ENCODE measurements at regions not wholly inside any gene's neighbourhood (a gene's known extent, or its start where the extent isn't known, plus 50 kb on each side); places are given as distances from the start of the nearest gene placed in this dataset.
"Not testable (repeated sequence)": the region's sequence is repeated elsewhere in the genome, so short reads cannot be mapped to it uniquely, and the experiment has no call there.

DNA sequence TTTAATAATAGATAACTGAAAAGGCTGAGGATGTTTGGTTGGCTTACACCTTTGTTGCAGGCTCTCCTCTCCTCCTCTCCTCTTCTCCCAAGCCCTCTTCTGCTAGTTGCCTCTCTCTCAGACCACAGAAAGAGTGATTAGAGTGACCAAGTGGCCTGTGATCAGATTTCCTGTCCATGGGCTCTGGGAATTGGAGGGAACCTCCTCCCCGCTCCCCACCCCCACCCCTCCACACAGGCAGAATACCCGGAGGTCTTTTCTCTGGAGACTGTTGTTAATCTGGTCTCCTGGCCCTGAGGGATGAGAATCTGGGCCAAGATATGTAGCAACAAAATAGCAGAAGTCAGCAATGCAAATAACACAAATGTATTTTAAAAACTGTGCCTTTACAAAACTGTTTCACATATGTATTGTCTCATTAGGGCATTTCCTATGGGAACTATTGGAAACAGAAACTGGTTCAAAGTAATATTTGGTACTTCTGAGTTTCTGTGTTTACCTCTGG, 361.3 kb downstream of the NR2F1-AS1 start:
- Histone ChIP-seq H3K4me3 (ENCODE audit: low read length) (no peak overlapping the region), H3K9ac (ENCODE audit: low read length) (no peak overlapping the region), H3K36me3 (ENCODE audit: control insufficient read depth, insufficient read depth, low read length, severe bottlenecking) (no peaks in the 10 kb centered on the region), H3K9me3 (ENCODE audit: control insufficient read depth, low read length) (no peaks in the 10 kb centered on the region), H3K27me3 (replicated peaks; ENCODE audit: control insufficient read depth, insufficient read depth, low read length) (no peaks in the 10 kb centered on the region), H3K4me1 (ENCODE audit: control insufficient read depth, insufficient read depth, low read length) (peaks cover 10% of the 10 kb centered on the region)
- DNase-seq (ENCODE audit: low read depth) = peak; percentile 53

DNA sequence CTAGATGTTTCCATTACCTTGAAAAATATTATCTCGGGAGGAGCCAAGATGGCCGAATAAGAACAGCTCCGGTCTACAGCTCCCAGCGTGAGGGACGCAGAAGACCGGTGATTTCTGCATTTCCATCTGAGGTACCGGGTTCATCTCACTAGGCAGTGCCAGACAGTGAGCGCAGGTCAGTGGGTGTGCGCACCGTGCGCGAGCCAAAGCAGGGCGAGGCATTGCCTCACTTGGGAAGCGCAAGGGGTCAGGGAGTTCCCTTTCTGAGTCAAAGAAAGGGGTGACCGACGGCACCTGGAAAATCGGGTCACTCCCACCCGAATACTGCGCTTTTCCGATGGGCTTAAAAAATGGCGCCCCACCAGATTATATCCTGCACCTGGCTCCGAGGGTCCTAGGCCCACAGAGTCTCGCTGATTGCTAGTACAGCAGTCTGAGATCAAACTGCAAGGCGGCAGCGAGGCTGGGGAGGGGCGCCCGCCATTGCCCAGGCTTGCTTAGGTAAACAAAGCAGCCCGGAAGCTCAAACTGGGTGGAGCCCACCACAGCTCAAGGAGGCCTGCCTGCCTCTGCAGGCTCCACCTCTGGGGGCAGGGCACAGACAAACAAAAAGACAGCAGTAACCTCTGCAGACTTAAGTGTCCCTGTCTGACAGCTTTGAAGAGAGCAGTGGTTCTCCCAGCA, 367.8 kb downstream of the NR2F1-AS1 start:
- H3K4me3 ChIP-seq (ENCODE audit: low read length); H3K27me3 ChIP-seq (replicated peaks; ENCODE audit: control insufficient read depth, insufficient read depth, low read length); DNase-seq (ENCODE audit: low read depth); H3K9me3 ChIP-seq (ENCODE audit: control insufficient read depth, low read length); H3K9ac ChIP-seq (ENCODE audit: low read length); H3K36me3 ChIP-seq (ENCODE audit: control insufficient read depth, insufficient read depth, low read length, severe bottlenecking); H3K4me1 ChIP-seq (ENCODE audit: control insufficient read depth, insufficient read depth, low read length): not testable (repeated sequence)

DNA sequence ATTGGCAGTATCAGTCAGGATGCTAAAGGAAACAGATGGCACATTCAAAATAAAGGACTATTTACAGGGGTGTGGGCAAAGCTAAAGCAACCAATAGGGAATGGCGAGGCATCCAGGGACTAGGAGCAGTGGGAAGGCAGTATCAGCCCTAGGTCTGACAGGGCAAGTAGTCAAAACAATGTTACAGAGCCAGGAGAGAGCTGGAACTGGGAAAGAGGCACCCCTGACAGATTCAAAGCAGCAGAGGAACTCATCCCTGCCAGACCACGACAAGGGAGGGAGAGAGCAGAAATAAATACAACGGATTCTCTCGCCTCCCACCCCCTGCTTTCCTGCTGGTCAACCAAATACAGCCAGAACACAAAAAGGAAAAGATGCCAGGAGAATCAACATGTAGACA, 371.5 kb downstream of the NR2F1-AS1 start:
- Histone ChIP-seq H3K4me1 (ENCODE audit: control insufficient read depth, insufficient read depth, low read length) (peaks cover 20% of the 10 kb centered on the region), H3K9ac (ENCODE audit: low read length) (no peak overlapping the region), H3K27me3 (replicated peaks; ENCODE audit: control insufficient read depth, insufficient read depth, low read length) (no peaks in the 10 kb centered on the region), H3K9me3 (ENCODE audit: control insufficient read depth, low read length) (no peaks in the 10 kb centered on the region), H3K4me3 (ENCODE audit: low read length) (no peak overlapping the region), H3K36me3 (ENCODE audit: control insufficient read depth, insufficient read depth, low read length, severe bottlenecking) (no peaks in the 10 kb centered on the region)
- no peak for DNase-seq (ENCODE audit: low read depth)

DNA sequence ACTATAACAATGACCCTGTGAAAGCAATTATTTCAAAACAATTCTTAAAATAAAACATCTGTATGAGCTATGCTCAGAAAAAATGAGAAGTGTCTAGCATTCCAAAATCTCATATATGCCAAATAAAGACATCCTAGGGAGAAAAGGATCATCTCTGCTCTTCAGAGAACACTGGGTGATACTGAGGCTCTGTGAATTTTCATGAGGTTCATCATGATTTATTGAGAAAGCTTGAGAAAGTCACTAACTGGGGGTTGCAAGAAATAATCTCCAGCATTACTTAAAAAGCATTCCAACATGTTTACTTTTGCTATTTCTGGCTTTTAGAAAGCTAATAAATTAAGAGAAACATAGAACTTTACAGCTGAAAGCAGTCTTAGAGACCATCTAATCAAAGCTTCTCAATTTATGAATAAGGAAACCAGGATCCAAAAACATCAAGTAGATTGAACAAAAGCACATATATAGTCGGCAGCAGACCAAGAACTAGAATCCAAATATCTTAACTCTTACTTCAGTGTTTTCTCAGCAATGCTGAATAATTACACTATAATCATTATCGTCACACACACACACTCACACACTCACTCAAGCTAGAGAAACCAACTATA, 372.8 kb downstream of the NR2F1-AS1 start:
- H3K36me3 ChIP-seq (ENCODE audit: control insufficient read depth, insufficient read depth, low read length, severe bottlenecking) = no peaks in the 10 kb centered on the region
- H3K4me1 ChIP-seq (ENCODE audit: control insufficient read depth, insufficient read depth, low read length) = peaks cover 20% of the 10 kb centered on the region
- peak overlapping the region; percentile 13 for H3K4me3 ChIP-seq (ENCODE audit: low read length)
- no peaks in the 10 kb centered on the region for H3K27me3 ChIP-seq (replicated peaks; ENCODE audit: control insufficient read depth, insufficient read depth, low read length)
- H3K9me3 ChIP-seq (ENCODE audit: control insufficient read depth, low read length) = no peaks in the 10 kb centered on the region
- peak overlapping the region; percentile 48 for H3K9ac ChIP-seq (ENCODE audit: low read length)
- peak; percentile 64 for DNase-seq (ENCODE audit: low read depth)

DNA sequence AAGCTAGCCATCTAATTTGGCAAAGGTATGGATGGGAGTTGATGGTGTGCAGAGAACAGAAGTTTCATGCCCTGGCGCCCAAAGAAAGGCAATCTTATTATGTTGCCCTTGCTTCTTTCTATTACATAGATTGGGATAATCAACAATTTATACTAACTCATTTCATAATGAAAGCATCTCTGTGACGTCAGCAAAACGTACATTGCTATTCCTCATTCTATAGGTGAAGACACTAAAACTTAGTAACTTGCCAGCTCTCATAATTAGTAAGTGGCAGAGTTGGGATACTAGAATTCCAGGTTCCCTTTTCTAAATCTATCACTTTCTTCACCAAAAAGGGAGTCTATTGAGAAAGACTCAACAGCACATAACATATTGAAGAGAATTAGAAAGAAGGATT, 374.8 kb downstream of the NR2F1-AS1 start:
- H3K4me1 ChIP-seq (ENCODE audit: control insufficient read depth, insufficient read depth, low read length) = peaks cover 20% of the 10 kb centered on the region
- no peaks in the 10 kb centered on the region for H3K27me3 ChIP-seq (replicated peaks; ENCODE audit: control insufficient read depth, insufficient read depth, low read length)
- no peak overlapping the region for H3K9ac ChIP-seq (ENCODE audit: low read length)
- no peaks in the 10 kb centered on the region for H3K9me3 ChIP-seq (ENCODE audit: control insufficient read depth, low read length)
- H3K4me3 ChIP-seq (ENCODE audit: low read length) = no peak overlapping the region
- no peak for DNase-seq (ENCODE audit: low read depth)
- no peaks in the 10 kb centered on the region for H3K36me3 ChIP-seq (ENCODE audit: control insufficient read depth, insufficient read depth, low read length, severe bottlenecking)

DNA sequence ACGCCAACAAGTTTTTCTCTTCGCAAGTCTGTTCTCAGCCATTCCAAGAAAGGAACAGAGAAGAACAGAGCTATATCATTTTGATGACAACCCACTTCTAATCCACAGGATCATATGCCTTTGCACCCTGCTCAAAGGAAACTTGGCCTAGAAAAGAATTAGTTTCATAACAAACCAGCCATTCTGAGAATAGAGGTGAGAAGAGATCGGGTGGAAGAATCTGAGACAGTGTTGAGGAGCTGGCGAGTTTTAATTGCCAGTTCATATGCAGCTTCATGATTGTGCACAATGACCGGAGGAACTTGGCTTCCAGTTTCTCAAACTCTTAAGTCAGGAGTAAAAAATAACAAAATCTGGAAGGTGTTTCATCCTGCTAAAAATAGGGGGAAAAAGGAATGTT, 380.0 kb downstream of the NR2F1-AS1 start:
- no peak for DNase-seq (ENCODE audit: low read depth)
- Histone ChIP-seq H3K36me3 (ENCODE audit: control insufficient read depth, insufficient read depth, low read length, severe bottlenecking) (no peaks in the 10 kb centered on the region), H3K9ac (ENCODE audit: low read length) (no peak overlapping the region), H3K27me3 (replicated peaks; ENCODE audit: control insufficient read depth, insufficient read depth, low read length) (no peaks in the 10 kb centered on the region), H3K4me3 (ENCODE audit: low read length) (no peak overlapping the region), H3K4me1 (ENCODE audit: control insufficient read depth, insufficient read depth, low read length) (no peaks in the 10 kb centered on the region), H3K9me3 (ENCODE audit: control insufficient read depth, low read length) (no peaks in the 10 kb centered on the region)

DNA sequence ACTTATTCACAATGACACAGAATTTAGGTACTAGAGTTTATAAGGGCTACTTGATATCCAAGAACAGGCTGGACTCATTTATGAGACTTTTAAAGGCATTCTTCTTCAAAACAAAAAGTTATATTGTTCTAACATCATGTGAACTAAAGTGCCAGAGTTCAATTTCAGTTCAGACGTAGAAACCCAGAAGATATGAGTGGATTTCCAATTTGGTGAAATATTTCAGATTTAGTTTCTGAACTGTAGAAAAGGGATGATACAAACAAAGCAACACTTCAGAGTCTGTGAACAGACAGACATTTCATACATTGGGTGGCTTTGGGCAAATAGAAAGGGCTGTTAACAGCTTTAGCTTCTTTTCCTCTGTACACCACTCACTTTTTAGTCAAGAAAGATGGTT, 384.0 kb downstream of the NR2F1-AS1 start:
- no peaks in the 10 kb centered on the region for H3K36me3 ChIP-seq (ENCODE audit: control insufficient read depth, insufficient read depth, low read length, severe bottlenecking)
- no peak overlapping the region for H3K4me3 ChIP-seq (ENCODE audit: low read length)

DNA sequence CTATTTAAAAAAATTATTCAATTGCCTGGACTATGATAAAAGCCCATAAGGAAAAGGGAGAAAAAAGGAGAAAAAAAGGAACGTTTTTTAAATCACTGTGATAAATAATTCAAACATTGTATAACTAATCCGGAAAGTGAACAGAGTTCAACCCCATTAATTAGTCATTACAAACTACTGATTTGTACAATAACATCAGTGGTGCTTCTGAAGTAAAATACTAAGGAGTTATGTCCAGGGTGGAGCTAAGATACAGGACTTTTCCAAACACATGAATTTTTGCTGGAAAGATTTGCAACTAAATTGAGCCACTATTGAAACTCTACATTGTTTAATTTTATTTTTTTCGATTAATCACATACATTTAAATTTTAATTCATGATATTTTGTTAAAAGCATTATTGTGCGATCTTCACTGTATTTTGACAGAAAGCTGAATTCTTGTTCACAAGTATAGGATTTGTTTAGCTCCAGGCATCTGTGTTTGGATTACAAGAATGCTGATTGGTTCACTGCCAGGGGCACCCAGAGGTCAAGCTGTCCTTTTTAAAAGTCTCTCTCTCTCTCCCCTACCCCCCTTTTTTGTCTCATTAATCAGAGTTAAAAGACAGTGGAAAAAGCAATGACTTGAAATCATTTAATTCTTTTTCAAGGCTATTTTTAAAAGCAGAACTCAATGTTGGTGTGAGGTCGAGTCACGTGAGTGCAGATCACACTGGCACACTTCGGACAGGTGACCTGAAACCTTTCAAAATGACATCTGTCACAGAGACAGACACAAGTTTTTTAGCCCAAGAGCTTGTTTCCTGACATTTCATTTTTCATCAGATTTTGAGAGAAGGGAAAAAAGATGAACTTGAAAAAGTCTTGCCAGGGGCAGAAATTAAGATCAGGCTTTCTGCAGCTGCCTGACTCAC, 387.3 kb downstream of the NR2F1-AS1 start:
- peaks cover 44% of the 10 kb centered on the region for H3K4me1 ChIP-seq (ENCODE audit: control insufficient read depth, insufficient read depth, low read length)
- DNase-seq (ENCODE audit: low read depth) = peak; percentile 29
- no peaks in the 10 kb centered on the region for H3K9me3 ChIP-seq (ENCODE audit: control insufficient read depth, low read length)

More for the DNA sequence above, 384.0 kb downstream of the NR2F1-AS1 start:
- peaks cover 24% of the 10 kb centered on the region for H3K4me1 ChIP-seq (ENCODE audit: control insufficient read depth, insufficient read depth, low read length)
- H3K9me3 ChIP-seq (ENCODE audit: control insufficient read depth, low read length) = no peaks in the 10 kb centered on the region
- H3K27me3 ChIP-seq (replicated peaks; ENCODE audit: control insufficient read depth, insufficient read depth, low read length) = no peaks in the 10 kb centered on the region
- H3K9ac ChIP-seq (ENCODE audit: low read length) = no peak overlapping the region
- DNase-seq (ENCODE audit: low read depth) = no peak

DNA sequence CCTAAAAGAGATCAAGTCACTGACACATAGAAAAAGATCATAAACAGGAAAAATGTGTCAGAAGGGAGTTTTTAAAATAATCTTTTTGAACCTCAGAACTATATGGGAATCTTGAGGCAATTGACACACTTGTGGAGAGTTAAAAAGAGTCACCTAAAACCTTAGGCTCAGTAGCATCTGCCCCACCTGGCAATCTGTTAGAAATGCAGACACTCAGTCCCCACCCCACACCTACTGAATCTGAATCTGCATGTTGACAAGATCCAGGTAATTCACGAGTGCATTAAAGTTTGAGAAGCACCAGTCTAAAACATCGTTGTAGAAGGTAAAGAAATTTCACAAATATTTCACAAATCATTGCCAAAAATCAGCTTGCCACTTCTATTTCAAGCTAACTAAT, 388.3 kb downstream of the NR2F1-AS1 start:
- Histone ChIP-seq H3K9me3 (ENCODE audit: control insufficient read depth, low read length) (no peaks in the 10 kb centered on the region), H3K4me3 (ENCODE audit: low read length) (no peak overlapping the region), H3K9ac (ENCODE audit: low read length) (peak overlapping the region; percentile 22), H3K36me3 (ENCODE audit: control insufficient read depth, insufficient read depth, low read length, severe bottlenecking) (no peaks in the 10 kb centered on the region), H3K4me1 (ENCODE audit: control insufficient read depth, insufficient read depth, low read length) (peaks cover 44% of the 10 kb centered on the region), H3K27me3 (replicated peaks; ENCODE audit: control insufficient read depth, insufficient read depth, low read length) (no peaks in the 10 kb centered on the region)
- DNase-seq (ENCODE audit: low read depth) = no peak

More for the DNA sequence above, 387.3 kb downstream of the NR2F1-AS1 start:
- Histone ChIP-seq H3K9ac (ENCODE audit: low read length) (no peak overlapping the region), H3K36me3 (ENCODE audit: control insufficient read depth, insufficient read depth, low read length, severe bottlenecking) (no peaks in the 10 kb centered on the region), H3K4me3 (ENCODE audit: low read length) (no peak overlapping the region), H3K27me3 (replicated peaks; ENCODE audit: control insufficient read depth, insufficient read depth, low read length) (no peaks in the 10 kb centered on the region)

DNA sequence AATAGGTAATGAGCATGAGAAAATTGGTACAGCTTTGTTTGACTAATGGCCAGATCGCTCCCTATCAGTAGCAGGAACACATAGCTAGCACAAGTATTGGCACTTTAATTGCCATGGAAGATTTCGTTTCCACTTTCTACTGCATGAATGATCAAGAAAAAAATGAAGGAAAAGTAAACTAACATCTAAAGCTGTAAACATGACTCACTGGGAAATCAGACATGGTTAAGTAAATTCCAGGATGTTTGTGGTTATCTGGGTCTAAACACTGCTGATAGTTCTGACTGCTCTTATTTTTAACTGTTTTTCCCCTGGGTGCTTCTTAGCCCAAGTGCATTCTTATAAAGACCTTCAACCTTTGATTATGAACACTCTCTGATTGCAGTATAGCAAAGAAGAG, 388.9 kb downstream of the NR2F1-AS1 start:
- no peak overlapping the region for H3K4me3 ChIP-seq (ENCODE audit: low read length)
- peak; percentile 80 for DNase-seq (ENCODE audit: low read depth)
- no peaks in the 10 kb centered on the region for H3K27me3 ChIP-seq (replicated peaks; ENCODE audit: control insufficient read depth, insufficient read depth, low read length)
- no peak overlapping the region for H3K9ac ChIP-seq (ENCODE audit: low read length)
- H3K4me1 ChIP-seq (ENCODE audit: control insufficient read depth, insufficient read depth, low read length) = peaks cover 44% of the 10 kb centered on the region
- no peaks in the 10 kb centered on the region for H3K36me3 ChIP-seq (ENCODE audit: control insufficient read depth, insufficient read depth, low read length, severe bottlenecking)
- H3K9me3 ChIP-seq (ENCODE audit: control insufficient read depth, low read length) = no peaks in the 10 kb centered on the region

All from adipocyte (in vitro differentiated cells).